Testis (tissue), 2 donors: ENCODE measurements at regions not wholly inside any gene's neighbourhood (a gene's known extent, or its start where the extent isn't known, plus 50 kb on each side); places are given as distances from the start of the nearest gene placed in this dataset.

Experiments used
- POLR2A ChIP-seq: fragments of 450-650 bp; IDR thresholded peaks from one replicate; pipeline ENCODE4 v1.6.1; 2017; ENCODE audit warnings: antibody characterized with exemption, mild to moderate bottlenecking, moderate library complexity
- TF ChIP-seq, protein P1 (sequence below), 3 experiments: fragments of 450-650 bp in 2 of 3; fragments of 200-600 bp in 1 of 3; sonication (generic) in 1 of 3; IDR thresholded peaks; one replicate each; pipeline ENCODE4 v1.5.1; 2016 to 2019; ENCODE audit warnings: antibody characterized with exemption in 3 of 3, mild to moderate bottlenecking in 2 of 3, moderate library complexity in 1 of 3

DNA sequence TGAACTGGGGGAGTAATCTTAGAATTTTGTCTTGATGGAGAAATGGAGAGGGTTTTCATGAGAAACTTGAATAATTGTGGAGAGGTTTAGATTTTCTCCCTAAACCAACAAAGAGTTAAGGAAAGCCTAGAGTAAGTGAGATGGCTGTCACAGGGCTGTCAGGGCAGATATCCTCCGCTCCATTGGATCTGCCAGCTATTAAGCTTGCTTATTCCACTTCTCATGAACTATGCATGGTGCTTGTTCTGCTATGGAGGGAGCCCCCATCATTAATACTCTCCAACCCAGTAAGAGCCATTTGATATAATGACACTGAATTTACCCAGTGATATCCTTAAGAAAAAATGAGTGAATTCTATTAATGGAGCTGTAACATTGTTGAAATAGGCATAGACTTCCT lies 342.8 kb upstream of the MTNR1B start:
- TF ChIP-seq, protein P1, sequence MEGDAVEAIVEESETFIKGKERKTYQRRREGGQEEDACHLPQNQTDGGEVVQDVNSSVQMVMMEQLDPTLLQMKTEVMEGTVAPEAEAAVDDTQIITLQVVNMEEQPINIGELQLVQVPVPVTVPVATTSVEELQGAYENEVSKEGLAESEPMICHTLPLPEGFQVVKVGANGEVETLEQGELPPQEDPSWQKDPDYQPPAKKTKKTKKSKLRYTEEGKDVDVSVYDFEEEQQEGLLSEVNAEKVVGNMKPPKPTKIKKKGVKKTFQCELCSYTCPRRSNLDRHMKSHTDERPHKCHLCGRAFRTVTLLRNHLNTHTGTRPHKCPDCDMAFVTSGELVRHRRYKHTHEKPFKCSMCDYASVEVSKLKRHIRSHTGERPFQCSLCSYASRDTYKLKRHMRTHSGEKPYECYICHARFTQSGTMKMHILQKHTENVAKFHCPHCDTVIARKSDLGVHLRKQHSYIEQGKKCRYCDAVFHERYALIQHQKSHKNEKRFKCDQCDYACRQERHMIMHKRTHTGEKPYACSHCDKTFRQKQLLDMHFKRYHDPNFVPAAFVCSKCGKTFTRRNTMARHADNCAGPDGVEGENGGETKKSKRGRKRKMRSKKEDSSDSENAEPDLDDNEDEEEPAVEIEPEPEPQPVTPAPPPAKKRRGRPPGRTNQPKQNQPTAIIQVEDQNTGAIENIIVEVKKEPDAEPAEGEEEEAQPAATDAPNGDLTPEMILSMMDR (IDR thresholded peaks at IDR 0.05), result no peak
- no peak for TF ChIP-seq POLR2A
